ENCODE measurements at regions not wholly inside any gene's neighbourhood (a gene's known extent, or its start where the extent isn't known, plus 50 kb on each side); places are given as distances from the start of the nearest gene placed in this dataset.

DNA sequence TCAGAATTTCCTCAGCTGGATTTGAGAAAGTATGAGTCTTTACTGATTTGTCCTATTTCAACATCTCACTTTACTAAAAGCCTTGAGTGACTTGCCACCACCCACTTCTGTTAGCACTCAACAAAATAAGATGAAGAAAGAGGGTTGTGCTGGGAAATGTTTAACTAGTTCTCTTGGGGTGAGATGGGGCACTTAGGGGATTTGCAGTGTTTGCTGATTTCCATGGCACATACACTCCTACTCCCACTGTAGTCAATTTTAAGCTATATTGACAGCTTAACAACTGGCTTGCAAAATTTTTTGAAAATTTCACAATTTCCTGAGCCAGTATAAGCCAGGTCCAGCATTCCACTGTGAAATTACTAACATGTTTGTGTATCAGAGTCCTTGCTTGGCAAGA, 463.1 kb upstream of the ARHGEF26 start:
- no peak for TF ChIP-seq CTCF (IDR thresholded peaks at IDR 0.05; ENCODE audit: borderline replicate concordance, extremely low read depth, low read length, poor library complexity, severe bottlenecking)
- no peak for TF ChIP-seq EZH2 (IDR thresholded peaks at IDR 0.05; ENCODE audit: borderline replicate concordance, low read depth, low read length, severe bottlenecking)
